HUDEP-2 (cell line): ENCODE measurements at regions not wholly inside any gene's neighbourhood (a gene's known extent, or its start where the extent isn't known, plus 50 kb on each side); places are given as distances from the start of the nearest gene placed in this dataset.
"Not testable (repeated sequence)": the region's sequence is repeated elsewhere in the genome, so short reads cannot be mapped to it uniquely, and the experiment has no call there.

Experiments
- DNase-seq, 76 experiments: peaks; one replicate each; lab custom pipeline; 2025; ENCODE audit not compliant: unreplicated experiment in 76 of 76; lab: John Stamatoyannopoulos, UW

GRCh38 chr12:90235642-90236041, 527.0 kb upstream of the ATP2B1 start:
- no peak for DNase-seq

- DNase-seq = no peak
Measured at GRCh38 chr12:90234472-90234871, 525.8 kb upstream of the ATP2B1 start.

GRCh38 chr12:90233168-90234100, 524.8 kb upstream of the ATP2B1 start:
- DNase-seq = no peak

- no peak for DNase-seq
Measured at GRCh38 chr12:90229407-90230170, 521.0 kb upstream of the ATP2B1 start.

GRCh38 chr12:90226211-90226610, 517.6 kb upstream of the ATP2B1 start:
- no peak for DNase-seq

- DNase-seq = no peak
Measured at GRCh38 chr12:90216815-90217214, 508.2 kb upstream of the ATP2B1 start.

GRCh38 chr12:90216020-90216552, 507.4 kb upstream of the ATP2B1 start:
- no peak for DNase-seq

GRCh38 chr12:90211017-90211416, 502.4 kb upstream of the ATP2B1 start:
- DNase-seq = no peak

GRCh38 chr12:90209029-90209428, 500.4 kb upstream of the ATP2B1 start:
- no peak for DNase-seq

- not testable (repeated sequence) for DNase-seq
Measured at GRCh38 chr12:90208379-90208778, 499.7 kb upstream of the ATP2B1 start.

GRCh38 chr12:90207799-90208198, 499.2 kb upstream of the ATP2B1 start:
- no peak for DNase-seq

GRCh38 chr12:90205165-90205564, 496.5 kb upstream of the ATP2B1 start:
- DNase-seq = no peak

- DNase-seq = no peak
Measured at GRCh38 chr12:90203556-90203955, 494.9 kb upstream of the ATP2B1 start.

GRCh38 chr12:90199006-90199405, 490.4 kb upstream of the ATP2B1 start:
- DNase-seq = no peak

GRCh38 chr12:90193500-90193899, 484.9 kb upstream of the ATP2B1 start:
- DNase-seq = no peak

- no peak for DNase-seq
Measured at GRCh38 chr12:90188857-90189256, 480.2 kb upstream of the ATP2B1 start.

GRCh38 chr12:90183201-90183600, 474.6 kb upstream of the ATP2B1 start:
- no peak for DNase-seq

- DNase-seq = no peak
Measured at GRCh38 chr12:90181216-90181615, 472.6 kb upstream of the ATP2B1 start.

GRCh38 chr12:90174956-90175355, 466.3 kb upstream of the ATP2B1 start:
- no peak for DNase-seq

GRCh38 chr12:90174198-90174510, 465.5 kb upstream of the ATP2B1 start:
- DNase-seq = no peak

GRCh38 chr12:90173499-90174197, 465.0 kb upstream of the ATP2B1 start:
- DNase-seq = no peak
